Activated naive CD8-positive, alpha-beta T cell treated with anti-CD3 and anti-CD28 coated beads for 36 hours (primary cell): ENCODE measurements at regions not wholly inside any gene's neighbourhood (a gene's known extent, or its start where the extent isn't known, plus 50 kb on each side); places are given as distances from the start of the nearest gene placed in this dataset.

ENCODE experiments used
- DNase-seq: peaks from one replicate; pipeline ENCODE4 v3.0.0; 2021
- H3K27ac Mint-ChIP-seq: one replicate; pipeline ENCODE4 v1.8.0; 2022; ENCODE audit warnings: mild to moderate bottlenecking, moderate library complexity, mixed read lengths
- H3K27me3 Mint-ChIP-seq: one replicate; pipeline ENCODE4 v1.8.0; 2022; ENCODE audit warnings: mild to moderate bottlenecking, mixed read lengths
- H3K36me3 Mint-ChIP-seq: one replicate; pipeline ENCODE4 v1.8.0; 2021; ENCODE audit warnings: mild to moderate bottlenecking, mixed read lengths
- H3K4me1 Mint-ChIP-seq: one replicate; pipeline ENCODE4 v1.8.0; 2021; ENCODE audit warnings: mixed read lengths
- H3K4me3 Mint-ChIP-seq: one replicate; pipeline ENCODE4 v1.8.0; 2022; ENCODE audit warnings: mild to moderate bottlenecking, moderate library complexity, mixed read lengths
- H3K9me3 Mint-ChIP-seq: one replicate; pipeline ENCODE4 v1.8.0; 2022; ENCODE audit warnings: mixed read lengths

DNA sequence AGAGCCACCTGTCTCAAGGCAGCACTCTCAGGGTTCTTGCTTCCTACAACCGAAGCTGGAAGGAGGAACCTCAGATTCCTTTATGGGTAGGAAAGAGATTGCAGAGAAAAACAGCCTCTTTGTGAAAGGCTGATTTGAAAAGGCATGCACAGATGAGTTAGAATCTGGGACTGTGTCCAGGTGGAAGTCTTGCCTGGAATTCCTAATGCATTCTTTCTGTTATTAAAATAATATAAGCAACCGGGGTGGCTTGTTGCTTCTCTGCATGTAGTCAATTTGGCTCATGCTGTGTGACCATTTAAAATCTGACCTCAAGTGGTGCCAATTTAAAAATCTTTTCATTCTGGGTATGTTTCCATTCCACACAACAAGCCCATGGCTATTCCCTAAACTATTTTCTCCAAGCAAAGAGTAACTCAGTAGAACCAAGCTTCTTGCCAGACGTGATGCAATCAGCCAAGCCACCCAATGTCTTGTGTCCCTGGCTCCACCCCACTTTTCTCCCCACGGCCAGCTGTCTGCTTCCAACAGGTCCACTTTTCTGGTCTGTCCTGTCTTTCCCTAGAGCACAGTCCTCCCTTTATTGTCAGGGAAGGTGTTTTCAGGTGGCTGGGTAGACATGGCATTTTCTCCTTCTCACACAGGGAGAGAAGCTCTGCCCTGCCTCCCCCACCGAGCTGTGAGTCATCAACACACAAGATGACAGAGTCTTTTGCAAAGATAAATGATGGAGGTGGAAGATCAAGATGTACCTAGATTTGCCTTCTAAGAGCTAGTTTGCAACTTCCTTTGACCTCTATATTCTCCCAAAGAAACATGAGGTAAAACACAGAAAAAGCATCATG lies 394.3 kb downstream of the FOXO1 start:
- DNase-seq = peak; percentile 23
- Mint-ChIP-seq H3K27me3 (no peaks in the 10 kb centered on the region), H3K36me3 (peaks cover under 1% of the 10 kb centered on the region), H3K4me3 (no peak overlapping the region), H3K9me3 (no peaks in the 10 kb centered on the region), H3K27ac (no peak overlapping the region), H3K4me1 (peaks cover 31% of the 10 kb centered on the region)

DNA sequence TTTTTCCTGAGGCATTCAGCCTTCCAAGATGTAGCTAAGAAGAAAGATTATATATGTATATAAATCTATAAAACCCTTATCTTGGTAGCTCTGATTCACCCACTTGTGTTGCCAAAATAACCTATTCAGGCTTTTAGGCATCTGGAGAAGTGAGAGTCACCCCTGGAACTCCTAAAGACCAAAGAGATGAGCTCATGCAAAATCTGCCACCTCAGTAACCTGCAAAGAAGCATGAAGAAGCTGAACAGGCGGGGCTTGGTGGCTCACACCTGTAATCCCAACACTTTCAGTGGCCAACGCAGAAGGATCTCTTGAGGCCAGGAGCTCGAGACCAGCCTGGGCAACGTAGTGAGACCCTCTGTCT lies 393.7 kb downstream of the FOXO1 start:
- H3K9me3 Mint-ChIP-seq = no peaks in the 10 kb centered on the region

DNA sequence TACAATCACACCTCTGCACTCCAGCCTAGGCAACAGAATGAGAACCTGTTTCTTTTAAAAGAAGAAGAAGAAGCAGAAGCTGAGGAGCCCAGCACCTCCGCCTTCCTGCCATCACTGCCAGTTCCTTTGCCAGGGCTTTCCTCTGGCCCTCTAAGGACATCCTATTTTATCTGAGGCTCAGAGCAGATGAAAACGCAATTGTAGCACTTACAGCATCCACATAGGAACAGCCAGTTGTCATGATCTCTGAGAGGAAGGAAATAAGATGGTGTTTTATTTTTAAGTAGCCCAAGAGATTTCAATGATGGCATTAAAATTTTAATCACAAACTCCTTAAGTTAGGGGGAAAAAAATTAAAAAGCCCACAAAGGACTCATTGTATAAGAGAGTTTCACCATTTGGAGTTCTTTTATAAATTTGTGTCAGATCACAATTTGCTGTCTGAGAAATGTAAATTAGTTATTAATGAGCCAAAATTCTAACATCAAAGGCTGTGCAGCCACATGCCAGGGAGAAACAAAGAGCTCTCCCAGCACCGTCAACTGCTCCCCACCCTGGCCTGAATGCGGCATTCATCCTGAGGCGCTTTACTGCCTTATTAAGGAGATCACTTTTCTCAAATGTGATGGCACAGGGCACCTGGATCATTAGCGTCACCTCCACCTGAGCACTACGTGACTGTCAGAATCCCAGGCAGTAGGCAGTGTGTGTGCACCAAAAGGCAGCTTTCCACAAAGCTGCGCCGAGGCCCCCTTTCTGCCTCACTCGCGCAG lies 393.0 kb downstream of the FOXO1 start:
- Mint-ChIP-seq H3K9me3 (no peaks in the 10 kb centered on the region), H3K4me1 (peaks cover 26% of the 10 kb centered on the region), H3K36me3 (peaks cover 2% of the 10 kb centered on the region), H3K27ac (no peak overlapping the region), H3K27me3 (no peaks in the 10 kb centered on the region), H3K4me3 (no peak overlapping the region)
- DNase-seq = no peak

More for the DNA sequence above, 393.7 kb downstream of the FOXO1 start:
- Mint-ChIP-seq H3K4me3 (no peak overlapping the region), H3K27me3 (no peaks in the 10 kb centered on the region), H3K36me3 (peaks cover 2% of the 10 kb centered on the region), H3K27ac (no peak overlapping the region), H3K4me1 (peaks cover 27% of the 10 kb centered on the region)
- no peak for DNase-seq

- Mint-ChIP-seq H3K4me1 (peaks cover 26% of the 10 kb centered on the region), H3K9me3 (no peaks in the 10 kb centered on the region), H3K27ac (no peak overlapping the region), H3K27me3 (no peaks in the 10 kb centered on the region), H3K36me3 (peaks cover 2% of the 10 kb centered on the region), H3K4me3 (no peak overlapping the region)
- no peak for DNase-seq
Observed at GRCh38 chr13:40274103-40274502, 392.3 kb downstream of the FOXO1 start.

- Mint-ChIP-seq H3K4me3 (no peak overlapping the region), H3K27me3 (no peaks in the 10 kb centered on the region)
Observed at GRCh38 chr13:40275155-40275554, 391.3 kb downstream of the FOXO1 start.

GRCh38 chr13:40275636-40276035 lies 390.8 kb downstream of the FOXO1 start:
- no peak for DNase-seq
- H3K4me3 Mint-ChIP-seq = no peak overlapping the region
- no peak overlapping the region for H3K27ac Mint-ChIP-seq
- H3K9me3 Mint-ChIP-seq = no peaks in the 10 kb centered on the region
- peaks cover 2% of the 10 kb centered on the region for H3K36me3 Mint-ChIP-seq
- H3K4me1 Mint-ChIP-seq = peaks cover 22% of the 10 kb centered on the region
- no peaks in the 10 kb centered on the region for H3K27me3 Mint-ChIP-seq

More at GRCh38 chr13:40275155-40275554, 391.3 kb downstream of the FOXO1 start:
- Mint-ChIP-seq H3K4me1 (peaks cover 26% of the 10 kb centered on the region), H3K36me3 (peaks cover 2% of the 10 kb centered on the region), H3K27ac (no peak overlapping the region), H3K9me3 (no peaks in the 10 kb centered on the region)
- DNase-seq = no peak

DNA sequence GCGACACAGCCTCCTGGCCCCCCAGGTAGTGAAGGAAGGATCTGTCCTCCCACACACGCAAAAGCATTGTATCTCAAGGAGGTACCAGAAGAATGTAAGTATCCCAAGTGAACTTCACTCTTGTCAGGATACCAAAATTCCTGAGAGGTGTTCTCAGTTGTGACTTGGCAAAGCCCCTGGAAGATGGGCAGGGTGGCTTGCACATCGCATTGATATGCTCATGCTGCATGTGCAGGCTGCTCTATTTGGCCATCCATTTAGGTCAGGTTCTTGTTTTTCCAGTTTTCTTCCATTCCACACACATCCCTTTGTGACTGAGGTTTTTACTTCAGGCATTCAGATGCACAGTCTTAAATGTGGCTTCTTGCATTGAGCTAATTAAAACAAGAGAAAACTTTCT lies 382.8 kb downstream of the FOXO1 start:
- Mint-ChIP-seq H3K36me3 (no peaks in the 10 kb centered on the region), H3K4me3 (no peak overlapping the region), H3K9me3 (peaks cover 1% of the 10 kb centered on the region), H3K4me1 (no peaks in the 10 kb centered on the region), H3K27me3 (no peaks in the 10 kb centered on the region), H3K27ac (no peak overlapping the region)
- no peak for DNase-seq

- no peak for DNase-seq
- Mint-ChIP-seq H3K36me3 (no peaks in the 10 kb centered on the region), H3K4me1 (peaks cover under 1% of the 10 kb centered on the region), H3K4me3 (no peak overlapping the region), H3K9me3 (peaks cover 1% of the 10 kb centered on the region), H3K27ac (no peak overlapping the region), H3K27me3 (no peaks in the 10 kb centered on the region)
Observed at GRCh38 chr13:40285634-40286033, 380.8 kb downstream of the FOXO1 start.

DNA sequence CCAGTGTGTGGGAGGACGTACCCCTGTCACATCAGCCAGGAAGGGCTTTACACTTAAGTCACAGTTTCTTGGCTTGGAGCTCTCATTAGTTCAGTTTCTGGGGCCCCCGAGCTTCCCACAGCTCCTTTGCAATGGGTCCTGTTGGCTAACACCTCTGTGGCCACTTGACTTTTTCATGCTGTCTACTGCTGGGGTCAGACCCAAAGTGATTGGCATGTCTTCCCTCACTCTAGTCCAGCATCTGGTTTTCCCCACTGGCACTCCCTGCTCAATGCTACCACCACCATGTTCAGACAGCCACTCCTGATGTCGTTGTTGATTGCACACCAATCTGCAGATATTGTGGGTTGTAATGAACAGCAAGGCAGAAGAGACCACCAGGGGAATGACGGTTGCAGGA lies 379.0 kb downstream of the FOXO1 start:
- peaks cover 1% of the 10 kb centered on the region for H3K9me3 Mint-ChIP-seq
- no peaks in the 10 kb centered on the region for H3K27me3 Mint-ChIP-seq
- no peak for DNase-seq
- H3K4me3 Mint-ChIP-seq = no peak overlapping the region
- peaks cover 6% of the 10 kb centered on the region for H3K4me1 Mint-ChIP-seq
- no peak overlapping the region for H3K27ac Mint-ChIP-seq
- H3K36me3 Mint-ChIP-seq = no peaks in the 10 kb centered on the region

- Mint-ChIP-seq H3K4me3 (no peak overlapping the region), H3K27ac (no peak overlapping the region), H3K27me3 (no peaks in the 10 kb centered on the region), H3K9me3 (no peaks in the 10 kb centered on the region), H3K4me1 (peaks cover 6% of the 10 kb centered on the region), H3K36me3 (no peaks in the 10 kb centered on the region)
- no peak for DNase-seq
Observed at GRCh38 chr13:40288259-40288658, 378.2 kb downstream of the FOXO1 start.

GRCh38 chr13:40290758-40291157 lies 375.7 kb downstream of the FOXO1 start:
- Mint-ChIP-seq H3K27ac (no peak overlapping the region), H3K9me3 (no peaks in the 10 kb centered on the region)

DNA sequence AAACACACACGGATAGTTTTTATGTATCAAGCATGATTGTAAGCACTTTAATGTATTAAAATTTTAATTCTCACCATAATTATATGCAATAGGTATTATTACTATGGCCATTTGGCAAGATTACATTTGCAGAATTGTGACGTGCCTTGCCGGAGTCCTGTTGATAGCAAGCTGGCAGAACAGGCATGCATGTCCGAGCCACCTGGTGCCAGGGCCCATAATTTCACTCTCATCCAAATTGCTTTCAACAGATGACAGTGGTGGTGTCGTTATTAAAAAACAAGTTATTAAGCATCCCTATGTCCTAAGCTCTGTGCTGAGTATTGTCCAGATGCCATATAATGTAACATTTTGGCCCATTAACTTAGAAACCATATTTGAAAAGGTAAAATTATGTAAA lies 374.3 kb downstream of the FOXO1 start:
- no peak overlapping the region for H3K4me3 Mint-ChIP-seq
- H3K27me3 Mint-ChIP-seq = no peaks in the 10 kb centered on the region
- H3K27ac Mint-ChIP-seq = no peak overlapping the region
- peaks cover 3% of the 10 kb centered on the region for H3K36me3 Mint-ChIP-seq
- H3K4me1 Mint-ChIP-seq = peaks cover 6% of the 10 kb centered on the region
- DNase-seq = no peak
- H3K9me3 Mint-ChIP-seq = peaks cover 4% of the 10 kb centered on the region

More at GRCh38 chr13:40290758-40291157, 375.7 kb downstream of the FOXO1 start:
- DNase-seq = no peak
- Mint-ChIP-seq H3K4me3 (no peak overlapping the region), H3K36me3 (no peaks in the 10 kb centered on the region), H3K4me1 (peaks cover 6% of the 10 kb centered on the region), H3K27me3 (no peaks in the 10 kb centered on the region)

- H3K4me3 Mint-ChIP-seq = no peak overlapping the region
- peaks cover 4% of the 10 kb centered on the region for H3K9me3 Mint-ChIP-seq
- no peak overlapping the region for H3K27ac Mint-ChIP-seq
- H3K4me1 Mint-ChIP-seq = peaks cover 6% of the 10 kb centered on the region
- peaks cover 3% of the 10 kb centered on the region for H3K36me3 Mint-ChIP-seq
- H3K27me3 Mint-ChIP-seq = no peaks in the 10 kb centered on the region
- no peak for DNase-seq
Observed at GRCh38 chr13:40292536-40292935, 373.9 kb downstream of the FOXO1 start.

- Mint-ChIP-seq H3K27me3 (no peaks in the 10 kb centered on the region), H3K36me3 (peaks cover 16% of the 10 kb centered on the region), H3K27ac (no peak overlapping the region), H3K4me3 (no peak overlapping the region), H3K4me1 (peaks cover 6% of the 10 kb centered on the region), H3K9me3 (peaks cover 23% of the 10 kb centered on the region)
- no peak for DNase-seq
Observed at GRCh38 chr13:40302351-40302750, 364.1 kb downstream of the FOXO1 start.

GRCh38 chr13:40304391-40304790 lies 362.1 kb downstream of the FOXO1 start:
- H3K4me3 Mint-ChIP-seq = no peak overlapping the region
- H3K27me3 Mint-ChIP-seq = no peaks in the 10 kb centered on the region
- H3K36me3 Mint-ChIP-seq = peaks cover 16% of the 10 kb centered on the region
- peaks cover 12% of the 10 kb centered on the region for H3K4me1 Mint-ChIP-seq
- H3K9me3 Mint-ChIP-seq = peaks cover 25% of the 10 kb centered on the region
- DNase-seq = no peak
- H3K27ac Mint-ChIP-seq = no peak overlapping the region
